Urinary bladder (tissue), 1 donor: ENCODE measurements at regions not wholly inside any gene's neighbourhood (a gene's known extent, or its start where the extent isn't known, plus 50 kb on each side); places are given as distances from the start of the nearest gene placed in this dataset. TPM values are rescaled to one million over a fixed set of nuclear protein-coding genes. Genes with fewer than 3 reads are reported as not detected.

ENCODE experiments used
- small RNA-seq: library from RNA; depleted of rRNA; stranded (forward); fragments of <200 nt; gene quantifications from one replicate; pipeline ENCODE3, GENCODE V24; 2014

Small RNA genes in the stretch of these regions (small RNA-seq; reads per million reads assigned to genes)
- not detected for gene RNU7-120P
